ENCODE measurements at regions not wholly inside any gene's neighbourhood (a gene's known extent, or its start where the extent isn't known, plus 50 kb on each side); places are given as distances from the start of the nearest gene placed in this dataset.

- Mint-ChIP-seq H3K27ac (no peak overlapping the region), H3K27me3 (ENCODE audit: low read depth) (no peaks in the 10 kb centered on the region), H3K36me3 (ENCODE audit: low read depth) (no peaks in the 10 kb centered on the region), H3K9me3 (no peaks in the 10 kb centered on the region), H3K4me3 (ENCODE audit: low read depth) (no peak overlapping the region), H3K4me1 (ENCODE audit: low read depth) (no peaks in the 10 kb centered on the region)
- DNase-seq (ENCODE audit: low spot score) = no peak
- intact Hi-C loops (cut with micrococcal nuclease) = no loop called here
These were observed 292.8 kb upstream of the ARSJ start for GRCh38 chr4:114272226-114272625.

- Mint-ChIP-seq H3K9me3 (no peaks in the 10 kb centered on the region), H3K4me3 (ENCODE audit: low read depth) (no peak overlapping the region), H3K27me3 (ENCODE audit: low read depth) (no peaks in the 10 kb centered on the region), H3K27ac (no peak overlapping the region), H3K4me1 (ENCODE audit: low read depth) (no peaks in the 10 kb centered on the region), H3K36me3 (ENCODE audit: low read depth) (no peaks in the 10 kb centered on the region)
- DNase-seq (ENCODE audit: low spot score) = no peak
- intact Hi-C loops (cut with micrococcal nuclease) = no loop called here
These were observed 293.8 kb upstream of the ARSJ start for GRCh38 chr4:114273238-114273637.

GRCh38 chr4:114277690-114278089, 298.2 kb upstream of the ARSJ start:
- intact Hi-C loops (cut with micrococcal nuclease) = no loop called here
- no peaks in the 10 kb centered on the region for H3K4me1 Mint-ChIP-seq (ENCODE audit: low read depth)
- no peaks in the 10 kb centered on the region for H3K9me3 Mint-ChIP-seq
- no peaks in the 10 kb centered on the region for H3K36me3 Mint-ChIP-seq (ENCODE audit: low read depth)
- no peak overlapping the region for H3K27ac Mint-ChIP-seq
- DNase-seq (ENCODE audit: low spot score) = no peak
- no peak overlapping the region for H3K4me3 Mint-ChIP-seq (ENCODE audit: low read depth)
- H3K27me3 Mint-ChIP-seq (ENCODE audit: low read depth) = no peaks in the 10 kb centered on the region

GRCh38 chr4:114279066-114279465, 299.6 kb upstream of the ARSJ start:
- intact Hi-C loops (cut with micrococcal nuclease) = no loop called here
- Mint-ChIP-seq H3K9me3 (no peaks in the 10 kb centered on the region), H3K36me3 (ENCODE audit: low read depth) (no peaks in the 10 kb centered on the region), H3K27me3 (ENCODE audit: low read depth) (no peaks in the 10 kb centered on the region), H3K4me3 (ENCODE audit: low read depth) (no peak overlapping the region), H3K4me1 (ENCODE audit: low read depth) (no peaks in the 10 kb centered on the region), H3K27ac (no peak overlapping the region)
- no peak for DNase-seq (ENCODE audit: low spot score)

GRCh38 chr4:114279711-114280110, 300.3 kb upstream of the ARSJ start:
- Mint-ChIP-seq H3K4me3 (ENCODE audit: low read depth) (no peak overlapping the region), H3K27me3 (ENCODE audit: low read depth) (no peaks in the 10 kb centered on the region)

GRCh38 chr4:114280645-114281044, 301.2 kb upstream of the ARSJ start:
- intact Hi-C loops (cut with micrococcal nuclease) = no loop called here
- DNase-seq (ENCODE audit: low spot score) = no peak
- H3K4me1 Mint-ChIP-seq (ENCODE audit: low read depth) = no peaks in the 10 kb centered on the region

More at GRCh38 chr4:114279711-114280110, 300.3 kb upstream of the ARSJ start:
- no peaks in the 10 kb centered on the region for H3K9me3 Mint-ChIP-seq
- H3K4me1 Mint-ChIP-seq (ENCODE audit: low read depth) = no peaks in the 10 kb centered on the region
- intact Hi-C loops (cut with micrococcal nuclease) = no loop called here
- no peak for DNase-seq (ENCODE audit: low spot score)
- H3K27ac Mint-ChIP-seq = no peak overlapping the region
- no peaks in the 10 kb centered on the region for H3K36me3 Mint-ChIP-seq (ENCODE audit: low read depth)

GRCh38 chr4:114281164-114281960, 301.9 kb upstream of the ARSJ start:
- no peaks in the 10 kb centered on the region for H3K27me3 Mint-ChIP-seq (ENCODE audit: low read depth)
- intact Hi-C loops (cut with micrococcal nuclease) = no loop called here
- H3K4me3 Mint-ChIP-seq (ENCODE audit: low read depth) = no peak overlapping the region
- no peaks in the 10 kb centered on the region for H3K4me1 Mint-ChIP-seq (ENCODE audit: low read depth)
- H3K27ac Mint-ChIP-seq = no peak overlapping the region
- no peak for DNase-seq (ENCODE audit: low spot score)
- H3K36me3 Mint-ChIP-seq (ENCODE audit: low read depth) = no peaks in the 10 kb centered on the region
- H3K9me3 Mint-ChIP-seq = no peaks in the 10 kb centered on the region

More at GRCh38 chr4:114280645-114281044, 301.2 kb upstream of the ARSJ start:
- no peak overlapping the region for H3K27ac Mint-ChIP-seq
- H3K36me3 Mint-ChIP-seq (ENCODE audit: low read depth) = no peaks in the 10 kb centered on the region
- no peaks in the 10 kb centered on the region for H3K27me3 Mint-ChIP-seq (ENCODE audit: low read depth)
- H3K4me3 Mint-ChIP-seq (ENCODE audit: low read depth) = no peak overlapping the region
- H3K9me3 Mint-ChIP-seq = no peaks in the 10 kb centered on the region

GRCh38 chr4:114282937-114283336, 303.5 kb upstream of the ARSJ start:
- Mint-ChIP-seq H3K27me3 (ENCODE audit: low read depth) (no peaks in the 10 kb centered on the region), H3K36me3 (ENCODE audit: low read depth) (no peaks in the 10 kb centered on the region), H3K27ac (no peak overlapping the region)

GRCh38 chr4:114284629-114285028, 305.2 kb upstream of the ARSJ start:
- Mint-ChIP-seq H3K27ac (no peak overlapping the region), H3K27me3 (ENCODE audit: low read depth) (no peaks in the 10 kb centered on the region), H3K9me3 (no peaks in the 10 kb centered on the region), H3K4me1 (ENCODE audit: low read depth) (no peaks in the 10 kb centered on the region), H3K4me3 (ENCODE audit: low read depth) (no peak overlapping the region), H3K36me3 (ENCODE audit: low read depth) (no peaks in the 10 kb centered on the region)
- intact Hi-C loops (cut with micrococcal nuclease) = no loop called here
- no peak for DNase-seq (ENCODE audit: low spot score)

More at GRCh38 chr4:114282937-114283336, 303.5 kb upstream of the ARSJ start:
- intact Hi-C loops (cut with micrococcal nuclease) = no loop called here
- no peaks in the 10 kb centered on the region for H3K9me3 Mint-ChIP-seq
- H3K4me1 Mint-ChIP-seq (ENCODE audit: low read depth) = no peaks in the 10 kb centered on the region
- no peak for DNase-seq (ENCODE audit: low spot score)
- no peak overlapping the region for H3K4me3 Mint-ChIP-seq (ENCODE audit: low read depth)

GRCh38 chr4:114286262-114286810, 306.9 kb upstream of the ARSJ start:
- no peaks in the 10 kb centered on the region for H3K4me1 Mint-ChIP-seq (ENCODE audit: low read depth)
- no peaks in the 10 kb centered on the region for H3K36me3 Mint-ChIP-seq (ENCODE audit: low read depth)
- DNase-seq (ENCODE audit: low spot score) = no peak
- no peak overlapping the region for H3K27ac Mint-ChIP-seq
- H3K9me3 Mint-ChIP-seq = no peaks in the 10 kb centered on the region
- intact Hi-C loops (cut with micrococcal nuclease) = no loop called here
- no peaks in the 10 kb centered on the region for H3K27me3 Mint-ChIP-seq (ENCODE audit: low read depth)
- H3K4me3 Mint-ChIP-seq (ENCODE audit: low read depth) = no peak overlapping the region

GRCh38 chr4:114287079-114287696, 307.7 kb upstream of the ARSJ start:
- H3K9me3 Mint-ChIP-seq = no peaks in the 10 kb centered on the region

GRCh38 chr4:114296126-114296525, 302.5 kb upstream of the UGT8 start:
- H3K9me3 Mint-ChIP-seq = no peaks in the 10 kb centered on the region
- H3K27me3 Mint-ChIP-seq (ENCODE audit: low read depth) = no peaks in the 10 kb centered on the region
- intact Hi-C loops (cut with micrococcal nuclease) = no loop called here
- DNase-seq (ENCODE audit: low spot score) = no peak
- H3K4me3 Mint-ChIP-seq (ENCODE audit: low read depth) = no peak overlapping the region
- no peak overlapping the region for H3K27ac Mint-ChIP-seq
- H3K36me3 Mint-ChIP-seq (ENCODE audit: low read depth) = no peaks in the 10 kb centered on the region
- no peaks in the 10 kb centered on the region for H3K4me1 Mint-ChIP-seq (ENCODE audit: low read depth)

More at GRCh38 chr4:114287079-114287696, 307.7 kb upstream of the ARSJ start:
- no peaks in the 10 kb centered on the region for H3K36me3 Mint-ChIP-seq (ENCODE audit: low read depth)
- H3K4me1 Mint-ChIP-seq (ENCODE audit: low read depth) = no peaks in the 10 kb centered on the region
- H3K27ac Mint-ChIP-seq = no peak overlapping the region
- no peak overlapping the region for H3K4me3 Mint-ChIP-seq (ENCODE audit: low read depth)
- intact Hi-C loops (cut with micrococcal nuclease) = no loop called here
- H3K27me3 Mint-ChIP-seq (ENCODE audit: low read depth) = no peaks in the 10 kb centered on the region
- DNase-seq (ENCODE audit: low spot score) = no peak

GRCh38 chr4:114302472-114302871, 296.1 kb upstream of the UGT8 start:
- no peak overlapping the region for H3K27ac Mint-ChIP-seq
- no peaks in the 10 kb centered on the region for H3K36me3 Mint-ChIP-seq (ENCODE audit: low read depth)
- H3K4me3 Mint-ChIP-seq (ENCODE audit: low read depth) = no peak overlapping the region
- intact Hi-C loops (cut with micrococcal nuclease) = no loop called here
- H3K4me1 Mint-ChIP-seq (ENCODE audit: low read depth) = no peaks in the 10 kb centered on the region
- no peaks in the 10 kb centered on the region for H3K27me3 Mint-ChIP-seq (ENCODE audit: low read depth)
- no peaks in the 10 kb centered on the region for H3K9me3 Mint-ChIP-seq
- DNase-seq (ENCODE audit: low spot score) = no peak
